Heart left ventricle (tissue), 13 donors: ENCODE measurements at regions not wholly inside any gene's neighbourhood (a gene's known extent, or its start where the extent isn't known, plus 50 kb on each side); places are given as distances from the start of the nearest gene placed in this dataset.

ENCODE experiments used
- POLR2A ChIP-seq, 2 donors: fragments of 450-650 bp; IDR thresholded peaks; one replicate each; pipeline ENCODE4 v1.6.1; 2017; ENCODE audit warnings: antibody characterized with exemption in 2 of 2, mild to moderate bottlenecking in 2 of 2, moderate library complexity in 2 of 2
- TF ChIP-seq, protein P1 (sequence below), 12 donors: fragments of 200-600 bp; sonication (generic) in 4 of 12; IDR thresholded peaks; one replicate each; pipeline versions ENCODE4 v1.5.0 to v1.8.0; 2018 to 2022; ENCODE audit warnings: antibody characterized with exemption in 12 of 12, mild to moderate bottlenecking in 5 of 12
- donor health status: ischemic (EF 13 %, LVEDD 7.1; RV severe dilation, severe dysfunction).
- donor health status: DM: no; HTN: yes; CAD: no.
- donor health status: DM: no; HTN: no; CAD: no.
- donor health status: ischemic (EF 25% LVEDD 6.9; RV normal size, moderate dysfunction).
- donor health status: ischemic (EF 25% LVEDD 5.7; RV mildly dilated, moderate dysfunction).
- donor health status: ischemic (EF 35%, LVEDD 5.7; RV mildly dilated, moderate dysfunction).
- donor health status: nonischemic (EF 11% LVEDD 7.7; RV severe dilation, severe dysfunction).
- donor health status: DM: yes; HTN: yes; CAD: no.
- donor health status: PGD.
- donor health status: ischemic (EF 29% LVEDD 5.4; RV normal size, mild dysfunction).
- donor health status: nonischemic (EF 23%, LVEDD 6.1; RV moderate dilation, normal function).

DNA sequence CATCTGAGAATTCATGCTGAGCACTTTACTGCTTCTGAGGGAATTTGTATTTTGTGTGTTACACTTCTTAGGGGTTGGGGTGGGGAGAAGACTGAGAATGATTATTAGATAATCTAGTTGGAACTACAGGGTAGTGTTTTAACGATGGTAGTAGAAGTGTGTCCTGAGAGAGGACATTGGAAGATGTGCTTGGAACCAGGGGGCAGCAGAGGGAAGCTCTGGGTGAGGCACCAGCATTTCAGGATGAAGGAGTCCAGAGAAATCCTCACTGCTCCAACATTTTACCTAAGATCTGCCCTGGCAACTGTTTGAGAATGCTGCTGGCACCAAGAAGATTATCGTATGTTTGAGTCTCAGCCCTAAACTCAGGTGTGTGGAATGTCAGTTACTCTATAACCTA lies 145.5 kb downstream of the SQOR start:
- TF ChIP-seq, protein P1, sequence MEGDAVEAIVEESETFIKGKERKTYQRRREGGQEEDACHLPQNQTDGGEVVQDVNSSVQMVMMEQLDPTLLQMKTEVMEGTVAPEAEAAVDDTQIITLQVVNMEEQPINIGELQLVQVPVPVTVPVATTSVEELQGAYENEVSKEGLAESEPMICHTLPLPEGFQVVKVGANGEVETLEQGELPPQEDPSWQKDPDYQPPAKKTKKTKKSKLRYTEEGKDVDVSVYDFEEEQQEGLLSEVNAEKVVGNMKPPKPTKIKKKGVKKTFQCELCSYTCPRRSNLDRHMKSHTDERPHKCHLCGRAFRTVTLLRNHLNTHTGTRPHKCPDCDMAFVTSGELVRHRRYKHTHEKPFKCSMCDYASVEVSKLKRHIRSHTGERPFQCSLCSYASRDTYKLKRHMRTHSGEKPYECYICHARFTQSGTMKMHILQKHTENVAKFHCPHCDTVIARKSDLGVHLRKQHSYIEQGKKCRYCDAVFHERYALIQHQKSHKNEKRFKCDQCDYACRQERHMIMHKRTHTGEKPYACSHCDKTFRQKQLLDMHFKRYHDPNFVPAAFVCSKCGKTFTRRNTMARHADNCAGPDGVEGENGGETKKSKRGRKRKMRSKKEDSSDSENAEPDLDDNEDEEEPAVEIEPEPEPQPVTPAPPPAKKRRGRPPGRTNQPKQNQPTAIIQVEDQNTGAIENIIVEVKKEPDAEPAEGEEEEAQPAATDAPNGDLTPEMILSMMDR (IDR thresholded peaks at IDR 0.05) = no peak
- TF ChIP-seq POLR2A (IDR thresholded peaks at IDR 0.05) = no peak
